ENCODE measurements at regions not wholly inside any gene's neighbourhood (a gene's known extent, or its start where the extent isn't known, plus 50 kb on each side); places are given as distances from the start of the nearest gene placed in this dataset.

- DNase-seq (no peak), ATAC-seq (replicated peaks) (no peak)
- no peaks in the 10 kb centered on the region for H3K9me3 Mint-ChIP-seq
- no peaks in the 10 kb centered on the region for H3K36me3 Mint-ChIP-seq
- no peaks in the 10 kb centered on the region for H3K4me1 Mint-ChIP-seq
- H3K4me3 Mint-ChIP-seq = no peak overlapping the region
- peaks cover 0 to 5% of the 10 kb centered on the region in 2 donors for H3K27me3 Mint-ChIP-seq
- H3K27ac Mint-ChIP-seq = no peak overlapping the region
These were observed 78.9 kb upstream of the CFAP20DC start for GRCh38 chr3:59128685-59129084.

- Mint-ChIP-seq H3K27ac (no peak overlapping the region), H3K9me3 (no peaks in the 10 kb centered on the region), H3K4me1 (no peaks in the 10 kb centered on the region), H3K27me3 (peaks cover 0 to 5% of the 10 kb centered on the region in 2 donors), H3K36me3 (no peaks in the 10 kb centered on the region), H3K4me3 (no peak overlapping the region)
- no peak for ATAC-seq (replicated peaks)
- DNase-seq = no peak
These were observed 77.2 kb upstream of the CFAP20DC start for GRCh38 chr3:59127071-59127470.

- H3K4me1 Mint-ChIP-seq = no peaks in the 10 kb centered on the region
These were observed 76.6 kb upstream of the CFAP20DC start for GRCh38 chr3:59126446-59126845.

GRCh38 chr3:59121346-59122144, 71.7 kb upstream of the CFAP20DC start:
- H3K27ac Mint-ChIP-seq = no peak overlapping the region
- H3K4me1 Mint-ChIP-seq = no peaks in the 10 kb centered on the region
- H3K4me3 Mint-ChIP-seq = no peak overlapping the region
- peaks cover 0 to 2% of the 10 kb centered on the region in 2 donors for H3K9me3 Mint-ChIP-seq
- H3K36me3 Mint-ChIP-seq = no peaks in the 10 kb centered on the region
- DNase-seq (no peak), ATAC-seq (replicated peaks) (no peak)
- peaks cover 0 to 4% of the 10 kb centered on the region in 2 donors for H3K27me3 Mint-ChIP-seq

More at GRCh38 chr3:59126446-59126845, 76.6 kb upstream of the CFAP20DC start:
- no peaks in the 10 kb centered on the region for H3K36me3 Mint-ChIP-seq
- no peaks in the 10 kb centered on the region for H3K9me3 Mint-ChIP-seq
- H3K4me3 Mint-ChIP-seq = no peak overlapping the region
- ATAC-seq (replicated peaks) (no peak), DNase-seq (no peak)
- H3K27ac Mint-ChIP-seq = no peak overlapping the region
- H3K27me3 Mint-ChIP-seq = peaks cover 0 to 5% of the 10 kb centered on the region in 2 donors

DNA sequence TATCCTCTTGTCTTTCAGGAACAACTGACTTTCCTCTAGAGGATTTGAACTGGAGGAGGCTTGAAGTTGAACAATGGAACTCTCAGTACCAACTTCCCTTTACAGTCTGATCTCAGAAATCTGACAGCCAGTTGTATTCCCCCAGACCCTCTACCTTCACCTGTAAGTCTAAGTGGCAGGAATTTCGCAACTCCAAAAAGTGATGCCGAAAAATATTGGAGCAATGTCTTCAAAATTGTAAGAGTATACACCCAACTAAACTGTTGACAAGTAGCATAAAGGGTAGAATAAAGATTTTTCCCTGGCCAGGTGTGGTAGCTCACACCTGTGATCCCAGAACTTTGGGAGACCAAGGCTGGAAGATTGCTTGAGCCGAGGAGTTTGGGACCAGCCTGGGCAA, 69.1 kb upstream of the CFAP20DC start:
- no peaks in the 10 kb centered on the region for H3K36me3 Mint-ChIP-seq
- H3K27me3 Mint-ChIP-seq = no peaks in the 10 kb centered on the region
- DNase-seq (no peak), ATAC-seq (replicated peaks) (no peak)
- no peak overlapping the region for H3K27ac Mint-ChIP-seq
- no peaks in the 10 kb centered on the region for H3K4me1 Mint-ChIP-seq
- no peak overlapping the region for H3K4me3 Mint-ChIP-seq
- H3K9me3 Mint-ChIP-seq = peaks cover 0 to 2% of the 10 kb centered on the region in 2 donors

GRCh38 chr3:59117396-59117795, 67.6 kb upstream of the CFAP20DC start:
- DNase-seq = no peak
- H3K9me3 Mint-ChIP-seq = peaks cover 0 to 2% of the 10 kb centered on the region in 2 donors
- no peaks in the 10 kb centered on the region for H3K27me3 Mint-ChIP-seq
- H3K27ac Mint-ChIP-seq = no peak overlapping the region
- ATAC-seq (replicated peaks) = no peak
- H3K36me3 Mint-ChIP-seq = no peaks in the 10 kb centered on the region
- no peak overlapping the region for H3K4me3 Mint-ChIP-seq
- no peaks in the 10 kb centered on the region for H3K4me1 Mint-ChIP-seq

DNA sequence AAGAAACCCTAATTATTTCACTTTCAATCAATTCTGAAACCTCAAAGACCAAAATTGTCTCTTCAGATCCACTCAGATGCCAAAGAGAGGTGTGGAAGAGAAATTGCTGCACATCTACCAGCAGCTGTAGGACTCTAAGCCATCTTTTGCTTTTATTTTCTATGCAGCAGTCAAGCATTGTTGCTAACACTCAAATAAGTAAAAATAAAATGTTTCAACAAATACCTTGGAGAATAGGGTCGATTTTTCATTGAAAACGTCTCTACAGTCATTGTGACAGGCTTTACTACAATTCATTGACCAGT, 66.4 kb upstream of the CFAP20DC start:
- H3K36me3 Mint-ChIP-seq = no peaks in the 10 kb centered on the region
- H3K4me1 Mint-ChIP-seq = no peaks in the 10 kb centered on the region
- ATAC-seq (replicated peaks) (no peak), DNase-seq (no peak)
- H3K9me3 Mint-ChIP-seq = peaks cover 0 to 2% of the 10 kb centered on the region in 2 donors
- no peaks in the 10 kb centered on the region for H3K27me3 Mint-ChIP-seq
- no peak overlapping the region for H3K4me3 Mint-ChIP-seq
- H3K27ac Mint-ChIP-seq = no peak overlapping the region

DNA sequence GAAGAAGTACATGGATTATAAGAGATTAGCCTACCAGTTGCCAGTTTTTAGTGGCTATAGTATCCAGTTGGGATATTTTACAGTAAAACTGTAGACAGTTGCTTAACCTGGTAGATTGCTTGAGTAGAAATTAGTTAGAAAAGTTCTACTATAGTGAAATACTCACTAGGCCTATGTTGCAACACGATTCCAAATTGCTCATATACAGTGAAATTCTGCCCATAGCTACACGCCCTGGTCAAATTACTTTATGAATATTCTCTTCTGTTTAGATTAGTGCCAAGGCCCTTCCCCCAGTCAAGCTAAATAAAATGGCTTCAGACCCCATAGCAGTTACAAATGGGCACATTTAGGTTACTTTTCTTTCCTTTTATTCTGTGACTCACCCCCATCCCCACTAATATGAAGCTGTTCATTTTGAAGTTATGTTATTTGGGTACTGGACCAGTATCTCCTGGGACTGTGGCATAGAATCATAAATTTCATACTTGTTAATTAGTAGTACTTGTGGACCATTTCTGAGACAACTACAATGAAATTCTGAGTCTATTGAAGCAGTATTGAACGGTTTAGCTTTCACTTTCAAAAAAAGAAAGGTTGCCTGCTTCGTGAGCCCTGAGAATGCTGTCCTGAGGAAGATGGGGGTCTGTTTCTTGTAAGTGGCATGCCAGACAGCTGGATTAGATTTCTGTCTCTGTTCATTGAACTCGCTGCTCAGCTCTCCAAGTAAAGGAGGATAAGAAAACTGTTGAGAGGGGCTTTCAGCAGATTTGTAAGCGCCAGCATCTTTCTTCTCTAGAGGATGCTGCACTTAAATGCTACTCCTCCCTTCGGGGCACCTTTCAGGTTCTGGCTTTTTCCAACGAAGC, 65.8 kb upstream of the CFAP20DC start:
- Mint-ChIP-seq H3K4me3 (no peak overlapping the region), H3K4me1 (no peaks in the 10 kb centered on the region), H3K27ac (no peak overlapping the region), H3K9me3 (peaks cover 0 to 2% of the 10 kb centered on the region in 2 donors), H3K36me3 (no peaks in the 10 kb centered on the region), H3K27me3 (no peaks in the 10 kb centered on the region)
- ATAC-seq (replicated peaks) (no peak), DNase-seq (no peak)

- H3K36me3 Mint-ChIP-seq = no peaks in the 10 kb centered on the region
- H3K4me1 Mint-ChIP-seq = no peaks in the 10 kb centered on the region
- no peak overlapping the region for H3K27ac Mint-ChIP-seq
These were observed 58.3 kb upstream of the CFAP20DC start for GRCh38 chr3:59107856-59108815.

DNA sequence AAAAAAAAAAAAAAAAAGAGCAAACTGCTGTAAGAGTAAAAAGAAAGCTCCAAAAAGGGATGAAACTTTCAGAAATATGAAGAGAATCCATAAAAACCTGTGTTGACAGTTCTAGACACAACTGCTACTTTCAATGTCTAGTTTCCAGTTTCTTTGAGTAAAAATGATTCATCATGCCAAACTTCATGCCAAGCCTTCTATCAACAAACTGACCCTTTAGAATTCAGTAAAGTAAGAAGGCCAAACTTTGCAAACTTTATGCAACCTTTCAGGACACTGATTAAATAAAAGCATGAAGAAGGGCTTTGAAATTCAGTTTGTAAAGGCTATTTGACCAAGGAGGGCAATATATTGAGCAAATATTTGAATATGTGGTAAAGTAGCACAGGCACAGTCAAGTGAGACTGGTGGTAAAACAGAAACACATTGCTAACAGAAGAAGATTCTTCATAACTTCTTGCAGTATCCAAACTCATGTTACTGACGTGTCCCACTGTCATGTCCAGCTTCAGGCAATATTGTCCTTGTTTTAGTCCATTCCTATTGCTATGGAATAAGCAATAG, 56.3 kb upstream of the CFAP20DC start:
- DNase-seq (no peak), ATAC-seq (replicated peaks) (no peak)
- Mint-ChIP-seq H3K4me1 (no peaks in the 10 kb centered on the region), H3K36me3 (no peaks in the 10 kb centered on the region), H3K9me3 (no peaks in the 10 kb centered on the region), H3K27ac (no peak overlapping the region), H3K4me3 (no peak overlapping the region), H3K27me3 (peaks cover 3 to 4% of the 10 kb centered on the region in 2 donors)

More at GRCh38 chr3:59107856-59108815, 58.3 kb upstream of the CFAP20DC start:
- DNase-seq (no peak), ATAC-seq (replicated peaks) (no peak)
- Mint-ChIP-seq H3K27me3 (no peaks in the 10 kb centered on the region), H3K9me3 (no peaks in the 10 kb centered on the region), H3K4me3 (no peak overlapping the region)

DNA sequence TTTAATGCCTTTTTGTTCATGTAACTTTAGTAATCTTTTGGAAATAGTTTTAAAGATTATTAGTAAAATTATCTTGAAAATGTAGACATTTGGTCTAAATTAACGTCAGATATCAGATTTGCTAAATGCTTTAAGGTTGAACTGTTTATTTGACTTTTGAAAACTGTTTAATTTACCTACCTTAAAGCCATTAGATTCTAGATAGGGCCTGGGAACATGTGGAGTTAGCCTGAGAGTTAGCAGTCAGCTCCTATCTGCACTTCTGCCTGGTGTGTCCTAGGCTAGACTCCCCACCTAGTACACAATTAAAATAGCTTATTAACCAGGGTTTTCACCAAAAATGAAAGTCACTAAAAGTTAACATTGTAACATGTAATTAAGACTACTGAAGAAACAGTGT, 53.7 kb upstream of the CFAP20DC start:
- DNase-seq = no peak
- no peak for ATAC-seq (replicated peaks)
- no peak overlapping the region for H3K27ac Mint-ChIP-seq
- H3K9me3 Mint-ChIP-seq = peaks cover 0 to 4% of the 10 kb centered on the region in 2 donors
- no peak overlapping the region for H3K4me3 Mint-ChIP-seq
- peaks cover 10 to 15% of the 10 kb centered on the region in 2 donors for H3K27me3 Mint-ChIP-seq
- no peaks in the 10 kb centered on the region for H3K36me3 Mint-ChIP-seq
- no peaks in the 10 kb centered on the region for H3K4me1 Mint-ChIP-seq

GRCh38 chr3:59101231-59101736, 51.5 kb upstream of the CFAP20DC start:
- Mint-ChIP-seq H3K36me3 (no peaks in the 10 kb centered on the region), H3K27me3 (peaks cover 10 to 15% of the 10 kb centered on the region in 2 donors), H3K4me1 (no peaks in the 10 kb centered on the region), H3K9me3 (peaks cover 4 to 15% of the 10 kb centered on the region in 2 donors), H3K4me3 (no peak overlapping the region), H3K27ac (no peak overlapping the region)
- DNase-seq (no peak), ATAC-seq (replicated peaks) (no peak)

Data from stimulated activated naive B cell treated with anti-CD40 and anti-IgM and Interleukin-4, amounts not matched to agents 10 μg/mL and 1 μg/mL and 100 μg/mL, for 72 hours (primary cell).